ENCODE measurements at regions not wholly inside any gene's neighbourhood (a gene's known extent, or its start where the extent isn't known, plus 50 kb on each side); places are given as distances from the start of the nearest gene placed in this dataset.

DNA sequence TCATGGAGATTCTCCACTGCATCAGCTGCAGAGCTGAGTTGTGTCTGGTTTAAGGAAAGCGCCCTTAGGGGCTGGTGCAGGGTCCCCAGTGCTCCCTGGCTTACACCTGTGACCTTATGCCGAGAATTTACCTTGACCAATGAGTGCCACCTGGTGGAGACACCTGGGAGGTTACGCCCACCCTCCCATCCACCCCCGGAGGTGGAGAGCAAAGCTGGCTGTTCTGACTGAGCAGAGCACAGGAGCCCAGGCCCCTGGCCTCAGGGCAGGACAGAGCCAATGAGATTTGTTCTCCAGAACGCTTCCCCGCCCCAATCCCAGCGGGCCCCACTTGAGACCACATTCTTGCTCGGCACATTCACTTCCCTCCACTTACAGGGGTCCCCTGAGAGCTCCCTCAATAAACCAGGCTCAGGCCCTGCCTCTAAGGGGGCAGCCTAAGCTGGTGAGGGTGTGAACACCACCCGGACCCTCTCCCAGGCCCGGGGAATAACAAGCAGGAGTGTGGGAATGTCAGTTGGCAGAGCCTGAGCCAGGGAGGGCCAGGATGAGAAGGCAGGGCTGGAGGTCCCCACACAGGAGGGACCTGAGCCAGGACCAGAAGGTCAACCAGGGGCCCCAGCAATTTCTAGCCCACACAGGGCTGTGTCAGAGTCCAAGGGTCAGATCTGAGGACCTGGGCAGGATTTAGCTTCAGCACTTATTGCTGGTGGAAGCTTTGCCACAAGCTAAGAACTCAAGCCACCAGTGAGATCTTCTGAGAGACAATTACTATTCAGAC, 117.1 kb downstream of the TPRA1 start:
- TF ChIP-seq, protein P1, sequence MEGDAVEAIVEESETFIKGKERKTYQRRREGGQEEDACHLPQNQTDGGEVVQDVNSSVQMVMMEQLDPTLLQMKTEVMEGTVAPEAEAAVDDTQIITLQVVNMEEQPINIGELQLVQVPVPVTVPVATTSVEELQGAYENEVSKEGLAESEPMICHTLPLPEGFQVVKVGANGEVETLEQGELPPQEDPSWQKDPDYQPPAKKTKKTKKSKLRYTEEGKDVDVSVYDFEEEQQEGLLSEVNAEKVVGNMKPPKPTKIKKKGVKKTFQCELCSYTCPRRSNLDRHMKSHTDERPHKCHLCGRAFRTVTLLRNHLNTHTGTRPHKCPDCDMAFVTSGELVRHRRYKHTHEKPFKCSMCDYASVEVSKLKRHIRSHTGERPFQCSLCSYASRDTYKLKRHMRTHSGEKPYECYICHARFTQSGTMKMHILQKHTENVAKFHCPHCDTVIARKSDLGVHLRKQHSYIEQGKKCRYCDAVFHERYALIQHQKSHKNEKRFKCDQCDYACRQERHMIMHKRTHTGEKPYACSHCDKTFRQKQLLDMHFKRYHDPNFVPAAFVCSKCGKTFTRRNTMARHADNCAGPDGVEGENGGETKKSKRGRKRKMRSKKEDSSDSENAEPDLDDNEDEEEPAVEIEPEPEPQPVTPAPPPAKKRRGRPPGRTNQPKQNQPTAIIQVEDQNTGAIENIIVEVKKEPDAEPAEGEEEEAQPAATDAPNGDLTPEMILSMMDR (IDR thresholded peaks at IDR 0.05), result no peak
- TF ChIP-seq EP300 (IDR thresholded peaks at IDR 0.05) (no peak), POLR2A (IDR thresholded peaks at IDR 0.05) (no peak), POLR2AphosphoS5 (IDR thresholded peaks at IDR 0.05) (no peak)

All from sigmoid colon (tissue), 4 donors.